Lower leg skin (tissue), 4 donors: ENCODE measurements at regions not wholly inside any gene's neighbourhood (a gene's known extent, or its start where the extent isn't known, plus 50 kb on each side); places are given as distances from the start of the nearest gene placed in this dataset.

Experiments used
- DNase-seq, 2 donors: peaks; one replicate each; pipeline ENCODE4 v3.0.0-alpha.2; 2019; ENCODE audit warnings: low spot score in 2 of 2
- H3K4me3 ChIP-seq: fragments of 200-600 bp; sonication (generic); 2 replicates; pipeline ENCODE4 v1.5.1; 2017; ENCODE audit warnings: mild to moderate bottlenecking, low read depth; ENCODE audit not compliant: poor library complexity, severe bottlenecking
- POLR2A ChIP-seq, 2 donors: fragments of 450-650 bp; IDR thresholded peaks; one replicate each; pipeline ENCODE4 v1.6.1; 2016 to 2017; ENCODE audit warnings: antibody characterized with exemption in 2 of 2, mild to moderate bottlenecking in 1 of 2, moderate library complexity in 1 of 2
- WGBS, 2 donors: methylation state at CpG; one replicate each; pipeline ENCODE4 v1.1.5; 2018; 5-methylcytosine and 5-hydroxymethylcytosine counted together
- intact Hi-C: fragments of 100-400 bp; cut with DNase I; formaldehyde crosslinking; loops from one replicate; pipeline ENCODE4 v1.15.0; 2023; ENCODE audit warnings: low total_unique reads
- TF ChIP-seq, protein P1 (sequence below), 3 donors: fragments of 450-650 bp; IDR thresholded peaks; one replicate each; pipeline ENCODE4 v1.5.1; 2016; ENCODE audit warnings: antibody characterized with exemption in 3 of 3, mild to moderate bottlenecking in 3 of 3, moderate library complexity in 2 of 3

DNA sequence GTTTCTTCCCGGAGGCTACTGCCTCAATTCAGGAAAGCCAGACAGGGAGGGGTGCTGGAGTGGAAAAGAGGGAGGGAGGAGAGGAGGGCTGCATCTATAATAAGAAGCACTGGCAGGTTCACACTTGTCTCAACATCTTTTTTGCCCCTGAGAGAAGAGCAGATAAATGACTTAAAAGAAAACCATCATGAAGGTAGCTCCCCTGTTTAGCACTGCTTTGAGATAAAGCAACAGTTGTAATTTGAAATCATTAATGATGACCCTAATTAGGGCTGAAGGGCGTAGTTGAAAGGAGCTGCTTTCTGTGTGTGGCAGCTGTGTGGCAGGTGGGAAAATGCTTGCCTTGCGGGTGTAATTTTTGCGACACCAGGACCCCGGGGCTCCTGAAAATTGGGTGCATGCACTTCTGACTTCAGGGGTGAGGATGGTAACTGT, 222.8 kb upstream of the IL12A start:
- WGBS, 2 donors = 37 to 38% methylated on average over 5 of the region's 5 CpGs
- H3K4me3 ChIP-seq = no peak overlapping the region
- intact Hi-C loops = no loop called here
- no peak for DNase-seq
- TF ChIP-seq, protein P1, sequence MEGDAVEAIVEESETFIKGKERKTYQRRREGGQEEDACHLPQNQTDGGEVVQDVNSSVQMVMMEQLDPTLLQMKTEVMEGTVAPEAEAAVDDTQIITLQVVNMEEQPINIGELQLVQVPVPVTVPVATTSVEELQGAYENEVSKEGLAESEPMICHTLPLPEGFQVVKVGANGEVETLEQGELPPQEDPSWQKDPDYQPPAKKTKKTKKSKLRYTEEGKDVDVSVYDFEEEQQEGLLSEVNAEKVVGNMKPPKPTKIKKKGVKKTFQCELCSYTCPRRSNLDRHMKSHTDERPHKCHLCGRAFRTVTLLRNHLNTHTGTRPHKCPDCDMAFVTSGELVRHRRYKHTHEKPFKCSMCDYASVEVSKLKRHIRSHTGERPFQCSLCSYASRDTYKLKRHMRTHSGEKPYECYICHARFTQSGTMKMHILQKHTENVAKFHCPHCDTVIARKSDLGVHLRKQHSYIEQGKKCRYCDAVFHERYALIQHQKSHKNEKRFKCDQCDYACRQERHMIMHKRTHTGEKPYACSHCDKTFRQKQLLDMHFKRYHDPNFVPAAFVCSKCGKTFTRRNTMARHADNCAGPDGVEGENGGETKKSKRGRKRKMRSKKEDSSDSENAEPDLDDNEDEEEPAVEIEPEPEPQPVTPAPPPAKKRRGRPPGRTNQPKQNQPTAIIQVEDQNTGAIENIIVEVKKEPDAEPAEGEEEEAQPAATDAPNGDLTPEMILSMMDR (IDR thresholded peaks at IDR 0.05) = no peak
- no peak for TF ChIP-seq POLR2A (IDR thresholded peaks at IDR 0.05)

DNA sequence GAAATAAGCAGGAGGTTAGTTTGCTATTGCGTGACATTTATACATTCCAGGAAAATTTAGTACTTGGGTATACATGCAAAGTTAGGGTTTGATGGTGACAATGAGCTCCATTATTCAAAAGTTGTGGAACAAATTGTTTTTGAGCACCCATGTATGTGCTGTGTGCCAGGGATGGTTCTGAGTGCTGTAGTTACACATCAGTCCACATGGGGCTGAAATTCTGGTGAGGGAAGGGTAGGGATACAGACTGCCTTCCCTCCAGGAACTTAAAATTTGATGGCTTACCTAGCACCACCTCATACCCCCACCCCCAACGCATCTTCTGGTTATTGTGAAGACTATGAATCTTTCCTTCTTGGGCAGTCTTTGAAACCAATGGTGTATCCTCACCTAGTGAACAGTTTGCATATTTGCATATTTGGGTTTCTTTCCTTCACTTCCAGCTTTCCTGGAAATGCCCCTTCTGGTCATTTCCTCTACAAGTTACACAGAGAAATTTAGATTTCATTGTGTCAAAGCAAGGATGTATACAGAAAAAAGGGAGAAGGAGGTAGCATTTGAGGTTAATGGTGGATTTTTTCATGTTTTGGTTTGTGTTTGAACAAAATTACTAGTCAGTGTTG, 222.0 kb upstream of the IL12A start:
- no peak overlapping the region for H3K4me3 ChIP-seq
- intact Hi-C loops = no loop called here
- DNase-seq = no peak
- 75 to 81% methylated on average over 2 of the region's 2 CpGs for WGBS, 2 donors
- TF ChIP-seq POLR2A (IDR thresholded peaks at IDR 0.05) = no peak
- TF ChIP-seq, protein P1 (IDR thresholded peaks at IDR 0.05) = no peak

DNA sequence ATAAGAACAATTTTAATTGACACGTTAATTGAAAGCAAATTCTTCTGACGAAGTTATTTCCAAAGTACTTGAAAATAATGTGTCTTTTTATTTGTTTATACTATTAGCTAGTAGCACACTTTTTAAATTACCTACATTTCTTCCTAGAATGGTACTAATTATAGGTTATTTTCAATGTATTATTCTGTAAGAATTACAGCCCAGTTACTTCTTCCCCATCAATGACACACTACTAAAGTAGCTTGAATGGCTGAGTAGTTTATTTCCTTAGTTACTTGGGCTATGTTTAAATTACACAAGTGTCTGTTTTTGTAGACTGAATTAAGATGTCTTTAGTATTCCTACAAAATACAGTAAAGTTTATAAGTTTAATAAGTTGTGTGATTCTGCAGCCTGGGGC, 217.6 kb upstream of the IL12A start:
- DNase-seq = no peak
- intact Hi-C loops = no loop called here
- TF ChIP-seq POLR2A (IDR thresholded peaks at IDR 0.05) = no peak
- TF ChIP-seq, protein P1 (IDR thresholded peaks at IDR 0.05) = no peak
- 84% methylated on average over 2 of the region's 2 CpGs for WGBS, 2 donors
- H3K4me3 ChIP-seq = no peak overlapping the region

DNA sequence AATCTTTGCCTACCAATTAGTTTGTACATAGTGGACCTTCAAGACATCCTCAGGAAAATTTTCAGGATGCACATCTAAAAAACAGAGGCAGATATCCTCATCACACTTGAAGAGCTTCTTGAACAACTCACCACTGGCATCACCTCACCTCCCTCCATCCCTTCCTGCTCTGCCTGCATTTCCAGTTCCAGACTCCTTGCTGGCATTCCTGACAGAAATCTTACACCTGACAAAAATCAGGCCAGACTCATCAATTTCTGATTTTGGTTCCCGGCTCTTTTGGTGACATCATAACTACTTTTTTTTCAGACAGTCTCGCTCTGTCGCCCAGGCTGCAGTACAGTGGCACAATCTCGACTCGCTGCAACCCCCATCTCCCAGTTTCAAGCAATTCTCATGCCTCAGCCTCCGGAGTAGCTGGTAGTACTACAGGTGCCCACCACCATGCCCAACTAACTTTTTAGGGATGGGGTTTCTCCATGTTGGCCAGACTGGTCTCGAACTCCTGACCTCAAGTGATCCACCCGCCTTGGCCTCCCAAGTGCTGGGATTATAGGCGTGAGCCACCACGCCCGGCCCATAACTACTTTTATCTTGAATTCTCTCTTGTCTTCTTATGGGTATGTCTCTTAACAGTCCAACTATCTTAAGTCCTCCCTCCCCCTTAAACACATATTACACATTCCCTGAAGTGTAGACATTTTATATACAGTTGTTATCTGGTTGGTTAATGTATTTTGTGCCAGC, 216.6 kb upstream of the IL12A start:
- no peak for DNase-seq
- H3K4me3 ChIP-seq = no peak overlapping the region
- TF ChIP-seq, protein P1 (IDR thresholded peaks at IDR 0.05) = no peak
- TF ChIP-seq POLR2A (IDR thresholded peaks at IDR 0.05) = no peak
- 90 to 94% methylated on average over 11 of the region's 11 CpGs for WGBS, 2 donors
- intact Hi-C loops = no loop called here

DNA sequence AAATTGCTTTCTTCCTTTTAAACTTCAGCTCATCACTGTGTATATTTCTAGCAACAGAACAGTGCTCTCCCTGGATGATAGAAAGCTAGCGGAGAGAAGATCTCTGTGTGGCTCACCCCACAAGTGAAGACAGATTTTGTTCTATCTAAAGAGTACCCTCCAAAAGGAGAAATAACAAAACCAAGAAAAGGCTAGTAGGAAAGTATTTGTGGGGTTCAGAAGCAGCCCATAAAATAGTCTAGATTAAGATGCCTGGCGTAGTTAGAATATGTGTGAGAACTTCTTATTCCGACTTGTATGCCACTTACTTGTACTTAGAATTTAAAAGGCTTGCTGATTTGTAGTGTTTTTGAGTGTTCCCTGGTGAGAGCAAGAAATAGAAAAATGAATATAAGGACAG, 214.9 kb upstream of the IL12A start:
- WGBS, 2 donors = 94 to 95% methylated on average over 3 of the region's 3 CpGs
- H3K4me3 ChIP-seq = no peak overlapping the region
- DNase-seq = no peak
- intact Hi-C loops = no loop called here
- no peak for TF ChIP-seq POLR2A (IDR thresholded peaks at IDR 0.05)
- TF ChIP-seq, protein P1 (IDR thresholded peaks at IDR 0.05) = no peak
